ENCODE measurements at regions not wholly inside any gene's neighbourhood (a gene's known extent, or its start where the extent isn't known, plus 50 kb on each side); places are given as distances from the start of the nearest gene placed in this dataset.

DNA sequence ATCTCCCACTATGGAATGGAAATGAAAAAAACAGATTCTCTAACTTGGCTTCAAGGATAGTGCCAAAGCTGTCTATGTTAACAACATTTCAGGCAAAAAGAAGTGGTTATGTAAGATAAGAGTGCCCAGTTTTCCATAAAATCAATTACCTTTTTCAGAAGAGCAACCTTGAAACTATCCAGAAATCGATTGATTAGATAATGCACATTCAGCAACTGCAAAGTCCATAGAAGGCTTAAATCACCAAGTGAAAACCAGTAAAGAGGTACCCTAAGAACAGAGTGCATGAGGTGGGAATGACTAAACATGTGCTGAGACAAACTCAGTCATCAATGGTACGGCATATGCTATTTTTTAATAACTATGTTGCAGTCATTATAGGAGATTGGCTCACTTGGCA, 71.9 kb upstream of the TNKS2 start:
- TF ChIP-seq, protein P1, sequence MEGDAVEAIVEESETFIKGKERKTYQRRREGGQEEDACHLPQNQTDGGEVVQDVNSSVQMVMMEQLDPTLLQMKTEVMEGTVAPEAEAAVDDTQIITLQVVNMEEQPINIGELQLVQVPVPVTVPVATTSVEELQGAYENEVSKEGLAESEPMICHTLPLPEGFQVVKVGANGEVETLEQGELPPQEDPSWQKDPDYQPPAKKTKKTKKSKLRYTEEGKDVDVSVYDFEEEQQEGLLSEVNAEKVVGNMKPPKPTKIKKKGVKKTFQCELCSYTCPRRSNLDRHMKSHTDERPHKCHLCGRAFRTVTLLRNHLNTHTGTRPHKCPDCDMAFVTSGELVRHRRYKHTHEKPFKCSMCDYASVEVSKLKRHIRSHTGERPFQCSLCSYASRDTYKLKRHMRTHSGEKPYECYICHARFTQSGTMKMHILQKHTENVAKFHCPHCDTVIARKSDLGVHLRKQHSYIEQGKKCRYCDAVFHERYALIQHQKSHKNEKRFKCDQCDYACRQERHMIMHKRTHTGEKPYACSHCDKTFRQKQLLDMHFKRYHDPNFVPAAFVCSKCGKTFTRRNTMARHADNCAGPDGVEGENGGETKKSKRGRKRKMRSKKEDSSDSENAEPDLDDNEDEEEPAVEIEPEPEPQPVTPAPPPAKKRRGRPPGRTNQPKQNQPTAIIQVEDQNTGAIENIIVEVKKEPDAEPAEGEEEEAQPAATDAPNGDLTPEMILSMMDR (IDR thresholded peaks at IDR 0.05; ENCODE audit: unreplicated experiment): no peak
- Mint-ChIP-seq H3K27ac (no peak overlapping the region), H3K4me1 (ENCODE audit: low read depth) (no peaks in the 10 kb centered on the region), H3K4me3 (ENCODE audit: low read depth) (no peak overlapping the region), H3K36me3 (ENCODE audit: insufficient read depth) (no peaks in the 10 kb centered on the region), H3K9me3 (ENCODE audit: low read depth) (no peaks in the 10 kb centered on the region), H3K27me3 (no peaks in the 10 kb centered on the region)
- no peak for DNase-seq (ENCODE audit: low spot score, unreplicated experiment)

DNA sequence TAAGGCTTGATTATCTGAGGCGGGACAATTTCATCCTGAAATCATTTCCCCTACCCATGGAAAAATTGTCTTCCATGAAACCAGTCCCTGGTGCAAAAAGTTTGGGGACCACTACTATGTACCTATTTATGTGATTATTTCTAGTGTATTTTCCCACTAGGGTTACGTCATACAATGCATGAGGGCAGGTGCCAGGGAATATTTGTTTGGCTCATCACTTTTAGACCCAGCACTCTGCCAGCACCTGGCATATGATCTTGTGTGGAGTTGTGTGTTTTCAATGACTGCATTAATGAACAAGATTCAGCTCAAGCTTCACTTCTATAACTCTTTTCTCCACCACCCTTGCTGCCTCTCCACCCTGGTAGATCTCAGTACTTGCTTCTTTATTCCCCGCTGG, 73.3 kb upstream of the TNKS2 start:
- TF ChIP-seq, protein P1 (IDR thresholded peaks at IDR 0.05; ENCODE audit: unreplicated experiment): no peak
- no peak overlapping the region for H3K27ac Mint-ChIP-seq
- H3K9me3 Mint-ChIP-seq (ENCODE audit: low read depth): no peaks in the 10 kb centered on the region
- H3K36me3 Mint-ChIP-seq (ENCODE audit: insufficient read depth): no peaks in the 10 kb centered on the region
- DNase-seq (ENCODE audit: low spot score, unreplicated experiment): no peak
- H3K4me1 Mint-ChIP-seq (ENCODE audit: low read depth): peaks cover 4% of the 10 kb centered on the region
- no peaks in the 10 kb centered on the region for H3K27me3 Mint-ChIP-seq
- H3K4me3 Mint-ChIP-seq (ENCODE audit: low read depth): no peak overlapping the region

DNA sequence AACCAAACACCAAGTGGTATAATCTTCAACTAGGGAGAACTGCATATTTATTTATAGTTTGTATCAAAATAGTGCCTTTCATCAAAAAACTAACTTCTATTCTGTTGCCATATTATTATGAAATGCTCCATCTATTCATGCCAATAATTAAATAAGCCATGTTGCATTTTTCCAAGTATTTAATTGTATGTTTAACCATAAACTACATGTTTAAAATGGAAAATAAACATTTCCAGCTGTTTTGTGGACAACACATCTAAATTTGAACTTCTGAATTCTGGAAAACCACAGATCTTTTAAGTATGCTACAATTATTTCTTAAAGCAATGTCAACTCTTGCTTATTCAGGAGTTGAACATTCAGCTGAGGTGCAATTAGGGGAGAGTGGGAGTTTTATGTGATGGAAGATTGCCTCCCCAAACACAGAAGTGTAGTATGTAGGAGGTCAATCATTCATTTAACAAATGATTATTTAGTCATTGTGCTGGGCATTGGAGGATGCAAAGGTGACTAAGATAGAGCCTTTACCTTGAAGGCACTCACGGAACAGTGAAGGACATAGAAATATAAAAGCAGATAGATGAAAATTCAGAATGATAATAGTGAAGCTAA, 80.7 kb upstream of the PPP1R3C start:
- DNase-seq (ENCODE audit: low spot score, unreplicated experiment): no peak
- no peaks in the 10 kb centered on the region for H3K9me3 Mint-ChIP-seq (ENCODE audit: low read depth)
- H3K27ac Mint-ChIP-seq: no peak overlapping the region
- no peak overlapping the region for H3K4me3 Mint-ChIP-seq (ENCODE audit: low read depth)
- TF ChIP-seq, protein P1 (IDR thresholded peaks at IDR 0.05; ENCODE audit: unreplicated experiment): no peak
- no peaks in the 10 kb centered on the region for H3K27me3 Mint-ChIP-seq
- H3K36me3 Mint-ChIP-seq (ENCODE audit: insufficient read depth): no peaks in the 10 kb centered on the region
- no peaks in the 10 kb centered on the region for H3K4me1 Mint-ChIP-seq (ENCODE audit: low read depth)

DNA sequence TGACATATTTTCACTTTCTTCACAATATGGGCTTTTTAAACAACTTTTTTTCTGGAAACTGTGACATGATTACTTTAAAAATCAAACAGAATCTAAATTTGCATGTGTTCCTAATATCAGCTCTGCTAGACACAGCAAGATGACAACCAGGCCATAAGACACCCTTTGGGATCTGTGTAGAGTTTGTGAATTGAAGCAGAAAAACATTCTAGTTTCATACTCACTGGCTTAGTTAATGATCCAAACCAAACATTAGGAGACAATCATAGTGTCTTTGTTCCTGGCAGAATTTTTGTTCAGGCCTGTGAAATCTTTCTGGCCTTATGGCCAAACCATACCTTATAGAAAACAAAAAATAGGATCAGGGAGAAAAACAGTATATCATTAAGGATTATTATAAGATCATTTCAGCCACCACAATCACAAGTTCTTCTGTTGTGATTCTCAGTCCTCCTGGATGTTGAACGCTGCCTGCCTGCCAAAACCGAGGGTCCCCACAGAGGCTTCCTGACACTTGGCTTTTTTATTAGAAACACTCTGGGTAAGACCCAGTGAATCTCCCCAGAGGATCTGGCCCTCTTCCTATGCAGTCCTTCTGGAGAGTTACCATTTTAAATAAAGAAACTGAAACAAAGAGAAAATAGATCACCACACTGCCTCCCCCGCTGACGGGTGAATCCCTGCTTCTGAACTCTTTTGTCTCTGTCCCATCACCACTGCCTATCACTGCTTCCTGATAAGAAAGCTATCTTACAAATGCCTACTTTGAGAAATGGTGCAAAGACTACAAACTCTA, 79.2 kb upstream of the PPP1R3C start:
- H3K4me1 Mint-ChIP-seq (ENCODE audit: low read depth): no peaks in the 10 kb centered on the region
- TF ChIP-seq, protein P1 (IDR thresholded peaks at IDR 0.05; ENCODE audit: unreplicated experiment): no peak
- H3K9me3 Mint-ChIP-seq (ENCODE audit: low read depth): no peaks in the 10 kb centered on the region
- no peak overlapping the region for H3K4me3 Mint-ChIP-seq (ENCODE audit: low read depth)
- no peaks in the 10 kb centered on the region for H3K27me3 Mint-ChIP-seq
- H3K36me3 Mint-ChIP-seq (ENCODE audit: insufficient read depth): no peaks in the 10 kb centered on the region
- DNase-seq (ENCODE audit: low spot score, unreplicated experiment): no peak
- H3K27ac Mint-ChIP-seq: peak overlapping the region; percentile 12

DNA sequence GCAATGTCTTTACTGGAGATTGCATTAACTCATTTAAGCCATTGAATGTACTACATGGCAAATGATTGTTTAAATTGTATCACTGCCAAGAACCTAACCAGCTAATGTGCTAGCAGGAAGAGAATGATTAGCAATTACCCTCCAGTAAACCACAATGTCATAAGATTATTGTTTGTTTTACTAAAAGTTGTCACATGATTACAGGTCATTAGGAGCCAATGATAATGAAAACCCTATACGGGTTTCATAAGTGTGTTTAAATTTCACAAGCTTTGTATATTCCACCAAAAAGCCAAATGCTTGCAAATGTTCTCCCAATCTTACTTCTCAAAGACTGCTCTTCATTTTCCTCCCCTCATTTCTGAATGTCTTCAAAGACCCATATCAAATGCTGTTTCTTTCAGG, 76.5 kb upstream of the PPP1R3C start:
- Mint-ChIP-seq H3K36me3 (ENCODE audit: insufficient read depth) (no peaks in the 10 kb centered on the region), H3K9me3 (ENCODE audit: low read depth) (no peaks in the 10 kb centered on the region), H3K4me3 (ENCODE audit: low read depth) (no peak overlapping the region), H3K4me1 (ENCODE audit: low read depth) (peaks cover 3% of the 10 kb centered on the region), H3K27ac (no peak overlapping the region), H3K27me3 (no peaks in the 10 kb centered on the region)
- no peak for DNase-seq (ENCODE audit: low spot score, unreplicated experiment)
- TF ChIP-seq, protein P1 (IDR thresholded peaks at IDR 0.05; ENCODE audit: unreplicated experiment): no peak

Measured in progenitor cell of endocrine pancreas (in vitro differentiated cells).